Lower leg skin (tissue), 4 donors: ENCODE measurements at regions not wholly inside any gene's neighbourhood (a gene's known extent, or its start where the extent isn't known, plus 50 kb on each side); places are given as distances from the start of the nearest gene placed in this dataset.
A peak's percentile ranks its signal among the peaks of the same experiment; 100 is the strongest.

ENCODE experiments used
- DNase-seq, 2 donors: peaks; one replicate each; pipeline ENCODE4 v3.0.0-alpha.2; 2019; ENCODE audit warnings: low spot score in 2 of 2
- H3K4me3 ChIP-seq: fragments of 200-600 bp; sonication (generic); 2 replicates; pipeline ENCODE4 v1.5.1; 2017; ENCODE audit warnings: mild to moderate bottlenecking, low read depth; ENCODE audit not compliant: poor library complexity, severe bottlenecking
- CTCF ChIP-seq, 3 donors: fragments of 450-650 bp; IDR thresholded peaks; one replicate each; pipeline ENCODE4 v1.5.1; 2016; ENCODE audit warnings: antibody characterized with exemption in 3 of 3, mild to moderate bottlenecking in 3 of 3, moderate library complexity in 2 of 3
- POLR2A ChIP-seq, 2 donors: fragments of 450-650 bp; IDR thresholded peaks; one replicate each; pipeline ENCODE4 v1.6.1; 2016 to 2017; ENCODE audit warnings: antibody characterized with exemption in 2 of 2, mild to moderate bottlenecking in 1 of 2, moderate library complexity in 1 of 2
- WGBS, 2 donors: methylation state at CpG; one replicate each; pipeline ENCODE4 v1.1.5; 2018; 5-methylcytosine and 5-hydroxymethylcytosine counted together
- intact Hi-C: fragments of 100-400 bp; cut with DNase I; formaldehyde crosslinking; loops from one replicate; pipeline ENCODE4 v1.15.0; 2023; ENCODE audit warnings: low total_unique reads

GRCh38 chr20:2237059-2237458 is 58.7 kb upstream of the TGM3 start:
- intact Hi-C loops = no loop called here
- TF ChIP-seq CTCF (IDR thresholded peaks at IDR 0.05) = no peak
- TF ChIP-seq POLR2A (IDR thresholded peaks at IDR 0.05) = no peak
- 19 to 20% methylated on average over 11 of the region's 11 CpGs for WGBS, 2 donors
- H3K4me3 ChIP-seq = no peak overlapping the region
- peak; percentile 71 to 92 for DNase-seq

- TF ChIP-seq CTCF (IDR thresholded peaks at IDR 0.05) (no peak), POLR2A (IDR thresholded peaks at IDR 0.05) (no peak)
- intact Hi-C loops = no loop called here
- 67 to 81% methylated on average over 2 of the region's 2 CpGs for WGBS, 2 donors
- no peak for DNase-seq
- no peak overlapping the region for H3K4me3 ChIP-seq
These were observed 57.2 kb upstream of the TGM3 start for GRCh38 chr20:2238601-2239000.

- H3K4me3 ChIP-seq = no peak overlapping the region
- DNase-seq = no peak
- intact Hi-C loops = no loop called here
- TF ChIP-seq POLR2A (IDR thresholded peaks at IDR 0.05) (no peak), CTCF (IDR thresholded peaks at IDR 0.05) (no peak)
- 87 to 88% methylated on average over 3 of the region's 4 CpGs for WGBS, 2 donors
These were observed 55.0 kb upstream of the TGM3 start for GRCh38 chr20:2240835-2241234.

GRCh38 chr20:2242678-2243077 is 53.1 kb upstream of the TGM3 start:
- TF ChIP-seq POLR2A (IDR thresholded peaks at IDR 0.05) = no peak
- no peak for TF ChIP-seq CTCF (IDR thresholded peaks at IDR 0.05)
- no peak for DNase-seq
- intact Hi-C loops = no loop called here
- WGBS, 2 donors = 71 to 88% methylated on average over 2 of the region's 2 CpGs
- H3K4me3 ChIP-seq = no peak overlapping the region

- intact Hi-C loops = no loop called here
- TF ChIP-seq CTCF (IDR thresholded peaks at IDR 0.05) = no peak
- no peak for TF ChIP-seq POLR2A (IDR thresholded peaks at IDR 0.05)
- WGBS, 2 donors = 82 to 84% methylated on average over 4 of the region's 4 CpGs
- no peak overlapping the region for H3K4me3 ChIP-seq
- no peak for DNase-seq
These were observed 51.3 kb upstream of the TGM3 start for GRCh38 chr20:2244523-2244922.

- DNase-seq = no peak
- TF ChIP-seq POLR2A (IDR thresholded peaks at IDR 0.05) (no peak), CTCF (IDR thresholded peaks at IDR 0.05) (no peak)
- H3K4me3 ChIP-seq = no peak overlapping the region
- intact Hi-C loops = no loop called here
- 39 to 56% methylated on average over 6 of the region's 6 CpGs for WGBS, 2 donors
These were observed 50.8 kb upstream of the TGM3 start for GRCh38 chr20:2244993-2245392.
